Mesothelial cell of epicardium (in vitro differentiated cells): ENCODE measurements at regions not wholly inside any gene's neighbourhood (a gene's known extent, or its start where the extent isn't known, plus 50 kb on each side); places are given as distances from the start of the nearest gene placed in this dataset.

Experiments used
- DNase-seq, 2 experiments: peaks; one replicate each; pipeline ENCODE4 v3.0.0; 2021; ENCODE audit warnings: low spot score in 2 of 2; ENCODE audit not compliant: unreplicated experiment in 2 of 2
- H3K27ac Mint-ChIP-seq: 2 replicates; pipeline ENCODE4 v1.8.0; 2021; ENCODE audit warnings: mixed read lengths
- H3K27me3 Mint-ChIP-seq: 2 replicates; pipeline ENCODE4 v1.8.0; 2021; ENCODE audit warnings: low read depth, mixed read lengths
- H3K36me3 Mint-ChIP-seq: 2 replicates; pipeline ENCODE4 v1.8.0; 2021; ENCODE audit warnings: mixed read lengths
- H3K4me1 Mint-ChIP-seq: 2 replicates; pipeline ENCODE4 v1.8.0; 2021; ENCODE audit warnings: mixed read lengths
- H3K4me3 Mint-ChIP-seq: 2 replicates; pipeline ENCODE4 v1.8.0; 2021; ENCODE audit warnings: mild to moderate bottlenecking, moderate library complexity, mixed read lengths
- H3K9me3 Mint-ChIP-seq: 2 replicates; pipeline ENCODE4 v1.8.0; 2021; ENCODE audit warnings: mixed read lengths
- TF ChIP-seq, protein P1 (sequence below): fragments of 200-600 bp; sonication (generic); IDR thresholded peaks from one replicate; pipeline ENCODE4 v1.5.0; 2021; ENCODE audit warnings: antibody characterized with exemption; ENCODE audit not compliant: unreplicated experiment

- DNase-seq = no peak
- peaks cover 15% of the 10 kb centered on the region for H3K36me3 Mint-ChIP-seq
- TF ChIP-seq, protein P1, sequence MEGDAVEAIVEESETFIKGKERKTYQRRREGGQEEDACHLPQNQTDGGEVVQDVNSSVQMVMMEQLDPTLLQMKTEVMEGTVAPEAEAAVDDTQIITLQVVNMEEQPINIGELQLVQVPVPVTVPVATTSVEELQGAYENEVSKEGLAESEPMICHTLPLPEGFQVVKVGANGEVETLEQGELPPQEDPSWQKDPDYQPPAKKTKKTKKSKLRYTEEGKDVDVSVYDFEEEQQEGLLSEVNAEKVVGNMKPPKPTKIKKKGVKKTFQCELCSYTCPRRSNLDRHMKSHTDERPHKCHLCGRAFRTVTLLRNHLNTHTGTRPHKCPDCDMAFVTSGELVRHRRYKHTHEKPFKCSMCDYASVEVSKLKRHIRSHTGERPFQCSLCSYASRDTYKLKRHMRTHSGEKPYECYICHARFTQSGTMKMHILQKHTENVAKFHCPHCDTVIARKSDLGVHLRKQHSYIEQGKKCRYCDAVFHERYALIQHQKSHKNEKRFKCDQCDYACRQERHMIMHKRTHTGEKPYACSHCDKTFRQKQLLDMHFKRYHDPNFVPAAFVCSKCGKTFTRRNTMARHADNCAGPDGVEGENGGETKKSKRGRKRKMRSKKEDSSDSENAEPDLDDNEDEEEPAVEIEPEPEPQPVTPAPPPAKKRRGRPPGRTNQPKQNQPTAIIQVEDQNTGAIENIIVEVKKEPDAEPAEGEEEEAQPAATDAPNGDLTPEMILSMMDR = no peak
- H3K27ac Mint-ChIP-seq = no peak overlapping the region
- H3K9me3 Mint-ChIP-seq = peaks cover 45% of the 10 kb centered on the region
- no peak overlapping the region for H3K4me3 Mint-ChIP-seq
- H3K27me3 Mint-ChIP-seq = no peaks in the 10 kb centered on the region
- H3K4me1 Mint-ChIP-seq = peaks cover 8% of the 10 kb centered on the region
Measured at GRCh38 chr15:95208988-95209387, 977.6 kb downstream of the MCTP2 start.

DNA sequence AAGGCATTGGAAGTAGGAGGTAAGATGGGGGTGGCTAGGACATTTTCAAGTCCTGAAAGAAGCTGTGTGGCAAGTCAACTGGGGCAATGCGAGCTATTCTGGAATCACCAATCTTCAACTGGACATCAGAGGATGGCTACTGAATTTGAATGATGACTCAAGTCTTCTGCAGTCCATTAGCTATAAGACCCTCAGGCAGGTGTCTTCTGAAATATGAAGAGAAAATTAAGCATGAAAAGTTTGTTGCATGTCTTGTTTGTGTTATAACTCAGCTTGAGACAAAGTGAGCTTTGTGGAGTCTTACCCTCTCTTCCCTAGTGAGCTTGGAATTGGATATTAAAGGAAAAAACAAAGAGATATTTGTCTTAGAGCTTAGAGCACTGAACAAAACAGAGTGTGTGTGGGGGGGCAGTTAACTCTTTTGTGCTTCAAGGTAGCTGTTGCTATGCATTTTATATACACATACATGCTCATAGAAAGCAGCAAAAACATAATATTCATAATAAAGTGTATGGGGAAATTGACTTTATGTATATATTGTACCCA, 979.1 kb downstream of the MCTP2 start:
- peak overlapping the region; percentile 59 for H3K27ac Mint-ChIP-seq
- no peaks in the 10 kb centered on the region for H3K27me3 Mint-ChIP-seq
- peaks cover 8% of the 10 kb centered on the region for H3K36me3 Mint-ChIP-seq
- peaks cover 31% of the 10 kb centered on the region for H3K9me3 Mint-ChIP-seq
- no peak for DNase-seq
- H3K4me3 Mint-ChIP-seq = no peak overlapping the region
- TF ChIP-seq, protein P1 = no peak
- H3K4me1 Mint-ChIP-seq = peaks cover 15% of the 10 kb centered on the region

DNA sequence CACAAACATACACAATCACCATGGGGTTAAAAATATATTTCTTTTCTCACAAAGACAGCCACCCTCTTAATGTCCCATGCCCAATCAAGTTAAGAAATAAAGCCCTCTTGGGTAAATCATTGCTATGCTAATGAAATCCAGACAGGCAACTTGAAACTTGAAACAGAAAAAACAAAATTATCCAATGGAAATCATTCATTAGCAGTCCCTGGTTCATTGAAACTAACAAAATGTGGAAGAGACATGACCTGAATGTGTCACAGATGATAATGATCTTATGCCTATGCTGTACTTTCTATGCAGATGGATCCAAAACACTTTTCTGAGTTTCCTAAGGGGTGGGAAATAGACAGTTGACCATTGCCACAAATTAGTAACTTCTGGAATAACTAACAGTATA, 983.7 kb downstream of the MCTP2 start:
- TF ChIP-seq, protein P1 = no peak
- Mint-ChIP-seq H3K27me3 (no peaks in the 10 kb centered on the region), H3K4me3 (no peak overlapping the region), H3K36me3 (peaks cover 9% of the 10 kb centered on the region), H3K9me3 (peaks cover 23% of the 10 kb centered on the region), H3K27ac (no peak overlapping the region), H3K4me1 (peaks cover 20% of the 10 kb centered on the region)
- no peak for DNase-seq

- Mint-ChIP-seq H3K9me3 (peaks cover 43% of the 10 kb centered on the region), H3K27ac (peak overlapping the region; percentile 47), H3K27me3 (no peaks in the 10 kb centered on the region), H3K4me1 (peaks cover 18% of the 10 kb centered on the region), H3K4me3 (no peak overlapping the region), H3K36me3 (peaks cover 15% of the 10 kb centered on the region)
- TF ChIP-seq, protein P1 = no peak
- no peak for DNase-seq
Measured at GRCh38 chr15:95226835-95227234, 995.5 kb downstream of the MCTP2 start.

DNA sequence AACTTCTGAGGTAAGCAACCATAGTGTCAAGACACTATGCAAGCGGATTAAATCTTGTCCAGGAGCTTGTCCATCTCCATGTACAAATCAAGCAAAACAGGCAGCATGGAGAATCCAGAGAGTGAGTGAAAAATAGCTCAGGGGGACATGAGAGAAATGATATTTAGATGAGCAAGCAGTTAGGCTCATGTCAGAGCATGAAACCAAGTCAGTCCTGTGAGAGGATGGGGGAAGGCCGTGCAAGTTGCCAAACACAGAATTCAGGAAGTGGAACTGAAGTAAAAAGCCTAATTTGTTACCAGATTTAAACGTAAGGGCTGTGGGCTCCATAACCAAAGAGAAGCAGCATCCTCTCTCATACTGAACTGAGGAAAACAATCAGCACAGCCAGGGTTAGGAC, 995.9 kb downstream of the MCTP2 start:
- H3K36me3 Mint-ChIP-seq = peaks cover 18% of the 10 kb centered on the region
- H3K9me3 Mint-ChIP-seq = peaks cover 43% of the 10 kb centered on the region
- TF ChIP-seq, protein P1 = no peak
- DNase-seq = no peak
- H3K27me3 Mint-ChIP-seq = no peaks in the 10 kb centered on the region
- H3K4me3 Mint-ChIP-seq = no peak overlapping the region
- H3K27ac Mint-ChIP-seq = peak overlapping the region; percentile 47
- H3K4me1 Mint-ChIP-seq = peaks cover 18% of the 10 kb centered on the region
